GM18511 (cell line): ENCODE measurements at regions not wholly inside any gene's neighbourhood (a gene's known extent, or its start where the extent isn't known, plus 50 kb on each side); places are given as distances from the start of the nearest gene placed in this dataset.
"Not testable (repeated sequence)": the region's sequence is repeated elsewhere in the genome, so short reads cannot be mapped to it uniquely, and the experiment has no call there.

Source experiments
- ATAC-seq: cut with Tn5 transposase; IDR thresholded peaks from one replicate; pipeline ENCODE4 v1.9.1; 2021; ENCODE audit warnings: mild to moderate bottlenecking, moderate library complexity; ENCODE audit not compliant: unreplicated experiment

GRCh38 chr2:107740300-107740699 lies 86.4 kb upstream of the RGPD4 start:
- ATAC-seq: no peak

DNA sequence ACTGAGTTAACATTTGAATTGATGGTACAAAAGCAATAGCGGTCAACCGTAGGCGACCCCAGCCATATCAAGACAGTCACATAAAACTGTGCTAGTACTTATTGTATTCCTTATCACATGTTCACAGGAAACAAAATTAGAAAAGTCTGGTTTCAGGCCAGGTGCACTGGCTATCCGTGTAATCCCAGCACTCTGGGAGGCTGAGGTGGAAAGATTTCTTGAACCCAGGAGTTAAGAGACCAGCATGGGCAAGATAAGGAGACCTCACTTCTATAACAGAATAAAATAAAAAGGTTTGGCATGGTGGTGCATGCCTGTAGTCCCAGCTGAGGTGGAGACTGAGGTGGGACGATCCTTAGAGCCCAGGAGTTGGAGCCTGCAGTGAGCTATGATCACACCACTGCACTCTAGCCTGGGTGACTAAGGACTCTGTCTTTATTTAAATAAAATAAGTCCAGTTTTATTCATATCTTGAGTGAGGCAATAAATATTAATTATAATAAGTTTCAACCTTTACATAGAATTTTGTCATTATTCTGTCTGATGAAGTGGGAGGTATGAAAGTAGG lies 84.1 kb upstream of the RGPD4 start:
- no peak for ATAC-seq

GRCh38 chr2:107743274-107743673 lies 83.4 kb upstream of the RGPD4 start:
- ATAC-seq: no peak

DNA sequence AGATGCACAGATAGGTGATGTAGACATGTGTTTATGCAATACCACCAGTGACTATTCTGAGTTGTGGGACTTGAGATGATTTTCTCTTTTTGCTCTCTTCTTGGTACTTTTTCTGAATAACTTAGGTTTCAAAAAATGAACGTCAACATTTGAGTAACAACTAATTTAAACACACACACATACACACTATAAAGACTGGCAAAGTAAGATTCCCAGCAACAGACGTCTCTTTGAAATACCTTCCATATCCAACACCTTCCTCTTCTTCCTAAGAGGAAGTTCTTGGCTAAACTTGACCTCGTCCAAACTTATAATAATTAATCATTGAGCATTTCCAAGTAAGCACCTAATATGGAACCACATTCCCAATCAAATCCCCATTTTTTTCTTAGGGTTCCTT lies 81.6 kb upstream of the RGPD4 start:
- ATAC-seq: no peak

DNA sequence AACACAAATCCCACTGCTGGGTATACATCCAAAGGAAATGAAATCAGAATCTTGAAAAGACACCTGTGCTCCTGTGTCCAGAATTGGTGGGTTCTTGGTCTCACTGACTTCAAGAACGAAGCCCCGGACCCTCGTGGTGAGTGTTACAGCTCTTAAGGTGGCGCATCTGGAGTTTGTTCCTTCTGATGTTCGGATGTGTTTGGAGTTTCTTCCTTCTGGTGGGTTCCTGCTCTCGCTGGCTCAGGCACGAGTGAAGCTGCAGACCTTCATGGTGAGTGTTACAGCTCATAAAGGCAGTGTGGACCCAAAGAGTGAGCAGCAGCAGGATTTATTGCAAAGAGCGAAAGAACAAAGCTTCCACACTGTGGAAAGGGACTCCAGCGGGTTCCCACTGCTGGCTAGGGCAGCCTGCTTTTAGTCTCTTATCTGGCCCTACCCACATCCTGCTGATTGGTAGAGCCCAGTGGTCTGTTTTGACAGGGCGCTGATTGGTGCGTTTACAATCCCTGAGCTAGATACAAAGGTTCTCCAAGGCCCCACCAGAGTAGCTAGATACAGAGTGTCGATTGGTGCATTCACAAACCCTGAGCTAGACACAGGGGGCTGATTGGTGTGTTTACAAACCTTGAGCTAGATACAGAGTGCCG lies 80.0 kb upstream of the RGPD4 start:
- not testable (repeated sequence) for ATAC-seq

- ATAC-seq: not testable (repeated sequence)
Observed at GRCh38 chr2:107747199-107747963, 79.3 kb upstream of the RGPD4 start.

- ATAC-seq: no peak
Observed at GRCh38 chr2:107747964-107748583, 78.6 kb upstream of the RGPD4 start.

DNA sequence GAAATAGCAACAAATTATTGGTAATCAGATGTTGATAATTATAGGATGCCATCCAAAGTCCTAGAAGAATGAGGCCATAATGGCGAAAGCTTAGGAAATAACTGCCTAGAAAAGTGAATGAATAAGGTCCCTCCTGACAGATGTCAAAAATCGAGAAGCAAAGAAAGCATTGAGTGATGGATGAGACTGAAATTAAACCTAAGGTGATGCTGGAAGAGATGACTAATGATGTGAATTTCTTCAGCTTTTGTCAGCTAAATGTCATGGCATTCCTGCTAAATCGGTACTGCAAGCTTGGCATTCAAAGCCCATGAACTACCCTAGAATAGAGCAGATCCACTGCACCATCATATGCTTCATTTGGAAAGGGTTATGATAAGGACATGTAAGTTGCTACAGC lies 74.8 kb upstream of the RGPD4 start:
- no peak for ATAC-seq

DNA sequence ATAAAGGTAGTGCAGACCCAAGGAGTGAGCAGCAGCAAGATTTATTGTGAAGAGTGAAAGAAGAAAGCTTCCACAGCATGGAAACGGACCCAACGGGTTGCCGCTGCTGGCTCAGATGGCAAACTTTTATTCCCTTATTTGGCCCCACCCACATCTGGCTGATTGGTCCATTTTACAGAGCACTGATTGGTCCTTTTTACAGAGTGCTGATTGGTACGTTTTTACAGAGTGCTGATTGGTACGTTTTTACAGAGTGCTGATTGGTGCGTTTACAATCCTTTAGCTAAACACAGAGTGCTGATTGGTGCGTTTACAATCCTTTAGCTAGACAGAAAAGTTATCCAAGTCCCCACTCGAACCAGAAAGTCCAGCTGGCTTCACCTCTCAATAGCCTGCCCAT lies 72.9 kb upstream of the RGPD4 start:
- not testable (repeated sequence) for ATAC-seq

GRCh38 chr2:107757223-107757622 lies 69.5 kb upstream of the RGPD4 start:
- ATAC-seq: no peak

GRCh38 chr2:107760620-107761364 lies 65.9 kb upstream of the RGPD4 start:
- no peak for ATAC-seq

GRCh38 chr2:107772353-107772752 lies 54.3 kb upstream of the RGPD4 start:
- no peak for ATAC-seq

- no peak for ATAC-seq
Observed at GRCh38 chr2:107775211-107775610, 51.5 kb upstream of the RGPD4 start.

DNA sequence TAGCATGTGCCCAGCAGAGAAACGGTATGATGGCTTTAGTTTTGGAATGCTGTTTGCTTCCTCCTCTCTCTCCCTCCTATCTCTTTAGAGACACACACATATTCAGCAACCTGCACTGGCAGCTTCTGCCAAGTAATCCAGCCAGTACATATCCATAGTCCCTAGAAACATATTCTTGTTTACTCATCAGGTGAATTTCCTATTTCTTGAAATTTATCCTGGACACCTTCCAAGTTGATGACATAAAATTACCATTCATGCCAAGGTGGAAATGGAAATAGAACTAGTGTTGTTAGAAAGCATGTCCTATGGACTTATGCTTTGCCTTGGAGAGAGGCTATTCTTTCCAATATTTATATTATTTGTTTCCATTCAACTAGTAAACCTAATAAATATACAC lies 50.9 kb upstream of the RGPD4 start:
- ATAC-seq: no peak

- no peak for ATAC-seq
Observed at GRCh38 chr2:107776362-107776761, 50.3 kb upstream of the RGPD4 start.
